ENCODE measurements at regions not wholly inside any gene's neighbourhood (a gene's known extent, or its start where the extent isn't known, plus 50 kb on each side); places are given as distances from the start of the nearest gene placed in this dataset.

DNA sequence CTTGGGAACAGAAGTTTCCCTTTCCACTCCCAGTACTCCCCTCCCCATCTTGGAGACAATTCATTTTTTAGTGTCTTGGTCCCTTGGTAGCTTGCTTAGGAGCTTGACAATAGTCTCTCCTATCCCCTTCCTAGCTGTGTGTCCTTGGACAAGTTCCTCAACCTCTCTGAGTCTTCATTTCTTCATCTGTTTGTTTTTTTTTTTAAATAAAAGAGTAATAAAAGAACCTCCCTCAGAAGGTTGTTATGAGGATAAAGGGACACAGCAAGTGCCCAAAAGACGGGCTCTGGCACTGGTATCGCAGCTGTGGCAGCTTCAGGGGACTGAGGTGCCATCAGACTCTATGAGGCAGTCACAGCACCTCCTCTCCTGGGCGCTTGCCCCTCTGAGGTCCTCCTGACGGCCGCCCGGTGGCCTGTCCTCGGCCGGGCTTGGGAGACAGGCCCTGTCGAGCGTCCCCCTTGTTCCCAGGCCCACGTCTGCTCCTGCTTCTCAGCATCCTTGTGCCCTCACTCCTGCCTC is 689.2 kb downstream of the MATN1 start:
- no peaks in the 10 kb centered on the region for H3K9me3 ChIP-seq (ENCODE audit: control insufficient read depth, insufficient read depth, low read length)
- H3K27me3 ChIP-seq (ENCODE audit: control insufficient read depth, low read length): no peaks in the 10 kb centered on the region; the same call in 1 of the 2 replicates
- no peak overlapping the region for H3K4me3 ChIP-seq (ENCODE audit: low read length)
- H3K36me3 ChIP-seq (ENCODE audit: control insufficient read depth, low read length): no peaks in the 10 kb centered on the region
- H3K4me2 ChIP-seq (ENCODE audit: low read length): no peak overlapping the region
- H3K4me1 ChIP-seq (ENCODE audit: control insufficient read depth, low read length): no peaks in the 10 kb centered on the region
- TF ChIP-seq EZH2phosphoT487 (IDR thresholded peaks at IDR 0.05; ENCODE audit: borderline replicate concordance, low read length) (no peak), CTCF (IDR thresholded peaks at IDR 0.05; ENCODE audit: low read depth, low read length, poor library complexity, severe bottlenecking) (no peak)
- no peak overlapping the region for H3K27ac ChIP-seq (ENCODE audit: low read depth, low read length)
- no peaks in the 10 kb centered on the region for H4K20me1 ChIP-seq (ENCODE audit: control insufficient read depth, insufficient read depth, low read depth, low read length)
- no peaks in the 10 kb centered on the region for H3F3A ChIP-seq (ENCODE audit: control insufficient read depth, insufficient read depth)
- H3K9me2 ChIP-seq (replicated peaks; ENCODE audit: control insufficient read depth, low read length): no peaks in the 10 kb centered on the region
- no peaks in the 10 kb centered on the region for H3K79me2 ChIP-seq (ENCODE audit: control insufficient read depth, low read length)

DNA sequence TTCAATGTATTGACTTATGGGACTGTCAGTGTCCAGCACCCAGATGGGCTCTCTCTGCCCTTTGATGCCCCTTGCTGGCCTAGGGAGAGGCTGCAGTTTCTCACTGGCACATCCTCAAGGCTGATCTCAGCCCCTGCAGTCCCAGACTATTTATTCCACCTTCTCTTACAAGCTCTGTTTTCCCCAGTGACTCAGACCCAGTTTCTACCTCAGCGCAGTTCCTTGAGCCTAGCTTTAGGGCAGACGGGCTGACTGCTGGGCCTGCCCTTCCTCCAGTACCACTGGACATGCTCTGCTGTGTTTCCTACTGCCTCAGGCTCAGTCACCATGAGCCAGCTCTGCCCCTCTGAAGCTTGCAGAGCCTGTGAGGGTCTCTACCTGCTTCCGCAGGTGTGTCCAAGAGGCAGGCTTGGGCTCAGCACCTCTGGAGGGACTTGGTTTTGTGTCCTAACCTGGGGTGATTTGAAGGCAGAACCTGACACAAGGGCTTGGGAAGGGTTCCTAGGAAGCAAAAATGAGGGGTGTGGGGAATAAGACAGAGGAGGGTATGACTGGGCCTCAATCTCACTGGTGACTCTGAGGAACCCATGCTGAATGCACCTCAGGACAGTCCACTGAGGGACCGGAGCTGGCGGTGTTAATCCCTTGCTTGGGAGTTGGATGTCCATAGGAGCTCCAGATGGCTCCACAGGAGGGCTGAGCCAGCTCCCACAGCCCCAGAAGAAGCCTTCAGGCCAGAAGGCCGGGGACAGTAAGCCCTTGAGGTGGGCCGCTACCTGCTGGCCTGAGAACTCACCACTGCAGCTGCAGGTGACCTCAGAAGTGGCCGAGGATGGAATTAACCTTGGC is 689.9 kb downstream of the MATN1 start:
- Histone ChIP-seq H3K9me2 (replicated peaks; ENCODE audit: control insufficient read depth, low read length) (no peaks in the 10 kb centered on the region), H3K9me3 (ENCODE audit: control insufficient read depth, insufficient read depth, low read length) (no peaks in the 10 kb centered on the region), H3K27me3 (ENCODE audit: control insufficient read depth, low read length) (peaks cover 3% of the 10 kb centered on the region; the same call in 1 of the 2 replicates), H3K27ac (ENCODE audit: low read depth, low read length) (no peak overlapping the region), H3K4me1 (ENCODE audit: control insufficient read depth, low read length) (no peaks in the 10 kb centered on the region), H3K79me2 (ENCODE audit: control insufficient read depth, low read length) (no peaks in the 10 kb centered on the region), H4K20me1 (ENCODE audit: control insufficient read depth, insufficient read depth, low read depth, low read length) (no peaks in the 10 kb centered on the region), H3F3A (ENCODE audit: control insufficient read depth, insufficient read depth) (no peaks in the 10 kb centered on the region), H3K4me2 (ENCODE audit: low read length) (no peak overlapping the region), H3K36me3 (ENCODE audit: control insufficient read depth, low read length) (no peaks in the 10 kb centered on the region), H3K4me3 (ENCODE audit: low read length) (no peak overlapping the region)
- TF ChIP-seq EZH2phosphoT487 (IDR thresholded peaks at IDR 0.05; ENCODE audit: borderline replicate concordance, low read length) (no peak), CTCF (IDR thresholded peaks at IDR 0.05; ENCODE audit: low read depth, low read length, poor library complexity, severe bottlenecking) (no peak)

DNA sequence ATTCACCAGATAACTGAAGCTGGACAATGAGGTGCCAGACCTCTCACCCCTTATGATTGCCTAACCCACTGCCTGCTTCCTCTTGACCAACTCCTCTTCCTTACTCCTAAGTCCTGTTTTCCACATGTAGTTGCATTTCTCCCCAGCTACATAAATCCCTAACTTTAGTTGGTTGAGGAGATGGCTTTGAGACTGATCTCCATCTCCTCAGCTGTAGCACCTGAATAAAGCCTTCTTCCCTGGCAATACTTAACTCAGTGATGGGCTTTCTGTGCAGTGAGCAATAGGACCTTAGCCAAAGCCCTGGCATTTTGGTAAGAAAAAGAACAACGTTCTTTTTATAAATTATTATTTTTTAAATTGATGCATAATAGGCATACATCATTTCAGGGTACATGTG is 691.1 kb downstream of the MATN1 start:
- Histone ChIP-seq H4K20me1 (ENCODE audit: control insufficient read depth, insufficient read depth, low read depth, low read length) (no peaks in the 10 kb centered on the region), H3F3A (ENCODE audit: control insufficient read depth, insufficient read depth) (no peaks in the 10 kb centered on the region)

DNA sequence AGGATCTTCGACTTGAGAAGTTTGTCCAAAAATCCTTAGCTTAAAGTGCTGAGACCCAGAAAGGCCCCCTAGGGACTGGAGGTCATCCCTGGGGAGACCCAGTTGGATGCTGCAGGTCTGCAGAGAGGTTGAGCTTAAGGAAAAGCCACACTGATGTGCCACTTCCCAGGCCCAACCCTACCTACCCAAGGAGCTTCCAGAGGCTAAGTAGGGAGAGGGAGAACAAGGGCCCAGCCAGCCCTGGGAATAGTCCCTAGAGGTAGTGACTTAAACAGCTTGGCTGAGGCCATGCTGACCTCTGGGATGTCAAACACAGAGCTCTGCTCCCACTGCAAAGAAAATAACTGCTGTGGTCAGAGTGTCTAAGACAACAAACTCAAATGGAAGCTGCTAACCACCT is 693.7 kb downstream of the MATN1 start:
- Histone ChIP-seq H3F3A (ENCODE audit: control insufficient read depth, insufficient read depth) (no peaks in the 10 kb centered on the region), H4K20me1 (ENCODE audit: control insufficient read depth, insufficient read depth, low read depth, low read length) (no peaks in the 10 kb centered on the region), H3K36me3 (ENCODE audit: control insufficient read depth, low read length) (no peaks in the 10 kb centered on the region), H3K9me2 (replicated peaks; ENCODE audit: control insufficient read depth, low read length) (no peaks in the 10 kb centered on the region), H3K4me1 (ENCODE audit: control insufficient read depth, low read length) (no peaks in the 10 kb centered on the region), H3K27ac (ENCODE audit: low read depth, low read length) (no peak overlapping the region), H3K79me2 (ENCODE audit: control insufficient read depth, low read length) (no peaks in the 10 kb centered on the region), H3K4me2 (ENCODE audit: low read length) (no peak overlapping the region), H3K9me3 (ENCODE audit: control insufficient read depth, insufficient read depth, low read length) (no peaks in the 10 kb centered on the region), H3K27me3 (ENCODE audit: control insufficient read depth, low read length) (peaks cover 3% of the 10 kb centered on the region; the same call in 1 of the 2 replicates), H3K4me3 (ENCODE audit: low read length) (no peak overlapping the region)
- TF ChIP-seq CTCF (IDR thresholded peaks at IDR 0.05; ENCODE audit: low read depth, low read length, poor library complexity, severe bottlenecking) (no peak), EZH2phosphoT487 (IDR thresholded peaks at IDR 0.05; ENCODE audit: borderline replicate concordance, low read length) (no peak)

More for the DNA sequence above, 691.1 kb downstream of the MATN1 start:
- no peak overlapping the region for H3K27ac ChIP-seq (ENCODE audit: low read depth, low read length)
- no peaks in the 10 kb centered on the region for H3K4me1 ChIP-seq (ENCODE audit: control insufficient read depth, low read length)
- no peaks in the 10 kb centered on the region for H3K9me3 ChIP-seq (ENCODE audit: control insufficient read depth, insufficient read depth, low read length)
- peaks cover 3% of the 10 kb centered on the region; the same call in 1 of the 2 replicates for H3K27me3 ChIP-seq (ENCODE audit: control insufficient read depth, low read length)
- H3K9me2 ChIP-seq (replicated peaks; ENCODE audit: control insufficient read depth, low read length): no peaks in the 10 kb centered on the region
- TF ChIP-seq EZH2phosphoT487 (IDR thresholded peaks at IDR 0.05; ENCODE audit: borderline replicate concordance, low read length): no peak
- H3K36me3 ChIP-seq (ENCODE audit: control insufficient read depth, low read length): no peaks in the 10 kb centered on the region
- no peaks in the 10 kb centered on the region for H3K79me2 ChIP-seq (ENCODE audit: control insufficient read depth, low read length)
- no peak overlapping the region for H3K4me3 ChIP-seq (ENCODE audit: low read length)
- H3K4me2 ChIP-seq (ENCODE audit: low read length): no peak overlapping the region
